Inferior parietal cortex (tissue), 1 donor: ENCODE measurements at regions not wholly inside any gene's neighbourhood (a gene's known extent, or its start where the extent isn't known, plus 50 kb on each side); places are given as distances from the start of the nearest gene placed in this dataset.
"Not testable (repeated sequence)": the region's sequence is repeated elsewhere in the genome, so short reads cannot be mapped to it uniquely, and the experiment has no call there.

Experiments
- DNase-seq: peaks from one replicate; pipeline ENCODE4 v3.0.0-alpha.2; 2016; ENCODE audit errors: extremely low spot score

DNA sequence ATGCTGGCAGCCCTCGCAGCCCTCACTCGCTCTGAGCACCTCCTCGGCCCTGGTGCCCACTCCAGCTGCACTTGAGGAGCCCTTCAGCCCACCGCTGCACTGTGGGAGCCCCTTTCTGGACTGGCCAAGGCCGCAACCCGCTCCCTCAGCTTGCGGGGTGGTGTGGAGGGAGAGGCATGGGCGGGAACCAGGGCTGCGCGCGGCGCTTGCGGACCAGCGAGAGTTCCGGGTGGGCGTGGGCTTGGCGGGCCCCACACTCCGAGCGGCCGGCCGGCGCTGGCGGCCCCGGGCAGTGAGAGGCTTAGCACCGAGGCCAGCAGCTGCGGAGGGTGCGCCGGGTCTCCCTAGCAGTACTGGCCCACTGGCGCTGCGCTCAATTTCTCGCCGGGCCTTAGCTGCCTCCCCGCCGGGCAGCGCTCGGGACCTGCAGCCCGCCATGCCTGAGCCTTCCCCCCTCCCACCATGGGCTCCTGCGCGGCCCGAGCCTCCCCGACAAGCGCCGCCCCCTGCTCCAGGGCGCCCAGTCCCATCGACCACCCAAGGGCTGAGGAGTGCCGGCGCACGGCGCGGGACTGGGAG lies 283.7 kb upstream of the TMEM132C start:
- DNase-seq: not testable (repeated sequence)

DNA sequence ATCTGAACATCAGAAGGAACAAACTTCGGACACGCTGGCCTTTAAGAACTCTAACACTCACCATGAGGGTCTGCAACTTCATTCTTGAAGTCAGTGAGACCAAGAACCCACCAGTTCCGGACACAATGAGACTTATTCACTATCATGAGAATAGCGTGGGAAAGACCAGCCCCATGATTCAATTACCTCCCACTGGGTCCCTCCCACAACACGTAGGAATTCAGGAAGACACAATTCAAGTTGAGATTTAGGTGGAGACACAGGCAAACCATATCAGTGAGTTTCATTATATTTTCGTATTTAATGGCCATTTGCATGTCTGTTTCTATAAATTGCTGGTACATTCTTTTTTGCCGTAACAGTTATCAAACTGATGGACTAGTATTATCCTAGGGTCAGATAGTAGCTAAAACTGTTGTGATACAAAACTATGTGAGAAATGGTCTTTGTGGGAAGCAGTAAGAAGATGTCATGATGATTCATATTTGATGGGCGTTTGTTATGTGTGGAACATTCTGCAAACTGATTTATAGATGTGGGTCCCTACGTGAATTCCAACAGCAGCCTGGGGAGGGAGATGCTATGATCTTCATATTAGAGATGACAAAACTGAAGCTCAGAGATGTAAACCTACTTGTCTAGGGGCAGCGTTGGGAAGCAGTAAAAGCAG lies 282.4 kb upstream of the TMEM132C start:
- DNase-seq: no peak

DNA sequence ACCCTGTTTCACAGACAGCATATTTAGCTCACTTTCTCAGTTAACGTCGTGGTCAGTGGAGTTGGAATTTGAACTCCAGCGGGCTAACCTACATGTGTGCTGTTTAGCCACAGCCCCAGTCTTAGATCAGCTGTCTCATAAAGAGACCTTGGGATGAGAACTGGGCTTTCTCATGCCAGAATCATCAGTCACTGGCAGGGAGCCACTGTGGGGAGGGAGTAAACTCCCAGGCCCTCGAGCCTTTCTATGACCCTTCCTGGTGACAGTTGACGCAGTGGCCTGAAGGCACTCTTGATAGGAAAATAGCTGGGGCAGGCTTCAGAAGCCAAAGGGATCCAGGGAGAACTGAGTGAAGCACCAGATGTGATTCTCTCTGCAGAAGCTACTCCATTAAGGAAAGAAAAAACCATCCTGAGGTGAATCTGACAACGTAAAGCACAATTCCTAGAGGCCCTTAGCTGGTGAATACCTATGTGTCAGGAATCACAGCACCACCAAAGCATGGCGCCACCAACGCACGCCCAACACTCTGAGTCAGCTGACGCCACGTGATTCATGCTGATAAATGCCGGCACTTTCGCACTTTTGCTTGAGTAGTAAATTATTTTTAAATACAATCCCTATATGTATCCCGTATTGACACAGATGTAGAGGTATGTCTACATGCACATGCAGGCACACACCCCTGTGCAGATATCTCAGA lies 279.6 kb upstream of the TMEM132C start:
- no peak for DNase-seq

DNA sequence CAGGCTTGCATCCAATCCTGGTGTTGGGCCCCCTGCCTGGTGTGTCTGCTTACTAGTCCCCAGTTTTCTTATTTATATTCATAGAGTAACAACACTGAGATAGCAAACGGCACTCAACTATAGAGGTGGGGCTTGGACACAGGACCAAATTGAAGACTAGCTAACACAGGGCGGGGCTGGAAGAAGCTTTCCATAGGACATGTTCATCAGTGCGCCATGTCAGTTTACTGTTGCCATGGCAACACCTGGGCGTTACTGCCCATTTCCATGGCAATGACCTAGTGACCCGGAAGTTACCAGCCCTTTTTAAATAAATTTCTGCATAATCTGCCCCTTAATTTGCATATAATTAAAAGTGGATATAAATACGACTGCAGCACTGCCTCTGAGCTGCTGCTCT lies 275.5 kb upstream of the TMEM132C start:
- DNase-seq: no peak

DNA sequence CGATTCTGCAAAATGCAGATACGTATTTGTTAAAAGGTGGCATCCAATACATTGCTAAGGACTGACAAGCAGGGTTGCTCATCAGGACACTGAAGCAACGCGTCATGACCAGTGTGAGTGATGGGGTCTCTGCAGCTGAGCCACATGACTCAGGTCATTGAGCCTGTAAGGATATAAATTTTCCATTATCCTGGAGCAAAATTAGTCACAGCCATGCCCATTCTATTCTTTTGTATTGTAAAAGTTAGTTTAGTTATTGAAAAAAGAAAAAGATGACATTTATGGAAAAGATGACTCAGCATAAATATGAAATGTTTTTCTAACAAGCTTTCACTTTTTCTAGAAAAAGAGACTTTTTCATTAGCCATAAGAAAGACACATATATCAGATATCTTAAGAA lies 268.0 kb upstream of the TMEM132C start:
- DNase-seq: no peak

DNA sequence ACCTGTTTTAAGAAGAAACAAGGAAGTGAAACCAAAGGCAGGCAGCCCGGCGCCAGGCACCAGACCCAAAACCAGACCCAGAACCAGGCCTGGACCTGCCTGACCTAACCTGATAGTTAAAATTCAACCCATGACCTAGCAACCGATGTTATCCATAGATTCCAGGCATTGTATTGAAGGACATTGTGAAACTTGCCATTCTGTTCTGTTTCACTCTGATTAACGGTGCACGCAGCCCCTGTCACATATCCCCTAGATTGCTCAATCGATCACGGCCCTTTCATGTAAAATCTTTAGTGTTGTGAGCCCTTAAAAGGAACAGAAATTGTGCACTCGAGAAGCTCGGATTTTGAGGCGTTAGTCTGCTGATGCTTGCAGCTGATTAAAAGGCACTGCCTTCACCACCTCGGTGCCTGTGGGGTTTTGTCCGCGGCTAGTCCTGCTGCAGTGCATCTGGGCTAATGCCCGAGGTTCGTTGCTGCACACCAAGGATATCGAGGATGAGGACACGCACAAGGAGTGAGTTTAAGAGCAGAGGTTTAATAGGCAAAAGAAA lies 262.5 kb upstream of the TMEM132C start:
- no peak for DNase-seq

DNA sequence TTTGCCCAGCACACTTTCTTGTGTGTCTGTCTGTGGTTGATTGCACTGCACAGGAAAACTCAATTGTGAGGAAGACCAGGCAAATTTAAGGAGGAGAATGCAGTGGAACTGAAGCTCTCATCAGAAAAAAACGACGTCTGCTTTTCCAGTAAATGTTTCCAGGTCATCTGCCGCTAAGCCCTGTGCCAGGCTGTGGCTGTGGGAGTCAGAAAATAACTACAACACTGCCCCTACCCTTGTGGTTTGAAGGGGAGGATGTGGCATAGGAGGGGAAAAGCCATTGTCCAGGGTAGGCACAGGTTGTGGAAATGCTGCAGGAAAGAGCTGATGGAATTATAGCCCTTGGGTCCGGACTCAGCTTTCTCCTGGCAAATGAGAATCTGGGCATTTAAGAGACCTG lies 259.7 kb upstream of the TMEM132C start:
- no peak for DNase-seq

DNA sequence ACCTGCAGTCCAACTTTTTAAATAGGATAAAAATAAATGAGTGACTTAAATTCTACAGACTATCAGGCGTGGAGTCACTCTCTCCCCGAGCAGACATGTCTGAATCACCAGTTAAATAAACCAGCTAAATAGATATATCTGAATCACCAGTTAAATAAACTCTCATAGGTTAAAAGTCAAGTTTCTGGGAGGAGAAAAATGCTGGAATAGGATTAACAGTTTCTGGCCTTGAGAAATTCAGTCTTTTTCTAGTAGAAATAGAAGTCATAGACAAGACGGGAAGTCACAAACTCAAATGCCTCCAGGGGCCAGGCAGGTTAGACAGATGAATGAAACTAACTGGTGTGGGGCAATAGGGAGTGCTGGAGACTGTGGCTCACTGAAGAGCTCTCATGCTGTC lies 258.6 kb upstream of the TMEM132C start:
- no peak for DNase-seq

DNA sequence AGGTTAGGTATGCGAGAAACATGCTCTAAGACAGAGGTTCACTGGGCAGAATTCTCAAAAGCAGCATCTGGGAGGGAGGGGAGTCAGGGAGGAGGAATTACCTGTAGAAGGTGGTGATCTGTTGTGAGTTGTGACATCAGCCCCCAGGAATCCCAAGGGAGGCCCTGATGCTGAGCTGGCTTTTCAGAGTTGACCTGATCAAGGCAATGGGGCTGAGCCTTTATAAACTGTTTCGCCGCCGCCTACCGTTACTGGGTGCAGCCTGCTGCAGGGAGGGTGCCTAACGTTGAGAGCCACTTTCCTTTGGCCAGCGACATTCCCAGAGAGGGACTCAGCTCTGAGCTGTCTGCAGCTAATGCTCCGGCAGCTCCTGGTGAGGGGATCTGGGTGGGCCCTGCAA lies 257.9 kb upstream of the TMEM132C start:
- DNase-seq: no peak

DNA sequence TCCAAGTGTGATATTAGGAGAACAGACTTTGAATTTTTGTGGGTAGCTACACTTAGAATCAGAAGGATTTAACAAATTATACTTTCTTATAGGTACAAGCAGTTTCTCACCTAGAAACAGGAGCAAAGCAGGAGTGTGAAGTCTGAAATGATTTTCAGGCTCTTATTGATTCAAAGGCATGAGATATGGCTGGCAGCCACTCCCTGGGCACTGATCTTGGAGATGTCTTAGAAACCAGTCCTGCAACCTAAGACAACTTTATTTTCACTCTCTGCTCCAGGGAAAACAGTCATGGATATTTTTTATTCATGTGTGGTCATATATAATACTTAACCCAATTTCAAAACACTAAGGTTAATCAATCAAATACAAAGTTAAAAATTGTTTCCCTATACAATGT lies 254.9 kb upstream of the TMEM132C start:
- no peak for DNase-seq

DNA sequence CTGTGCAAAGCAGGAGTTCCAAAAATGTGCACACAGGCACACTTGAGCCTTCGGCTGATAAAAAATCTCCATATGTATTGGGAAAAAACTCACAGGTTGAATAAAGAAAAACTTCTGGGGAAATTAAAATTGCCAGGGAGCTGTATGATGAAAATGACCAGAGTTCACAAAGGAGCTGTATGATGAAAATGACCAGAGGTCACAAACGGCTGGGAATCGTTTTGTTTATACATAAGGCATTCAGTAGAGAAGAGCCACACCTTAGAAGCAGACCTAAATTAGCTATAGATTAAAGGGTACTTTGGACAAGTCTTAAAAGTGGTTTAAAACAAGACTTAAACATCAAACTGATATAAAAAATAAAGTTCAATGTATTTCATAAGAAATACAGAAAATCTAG lies 251.7 kb upstream of the TMEM132C start:
- no peak for DNase-seq

DNA sequence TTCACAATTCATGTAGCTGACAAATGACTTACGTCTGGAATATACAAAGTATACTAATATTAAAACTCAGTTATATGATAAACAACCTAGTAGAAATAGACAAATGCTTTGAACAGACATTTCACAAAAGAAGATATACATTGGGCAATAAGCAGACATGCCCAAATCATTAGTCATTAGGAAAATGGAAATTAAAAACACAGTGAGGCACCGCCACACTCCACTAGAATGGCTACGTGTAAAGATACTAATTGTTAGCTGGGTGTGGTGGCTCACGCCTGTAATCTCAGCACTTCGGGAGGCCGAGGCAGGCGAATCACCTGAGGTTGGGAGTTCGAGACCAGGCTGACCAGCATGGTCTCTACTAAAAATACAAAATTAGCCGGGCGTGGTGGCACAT lies 248.9 kb upstream of the TMEM132C start:
- DNase-seq: no peak

DNA sequence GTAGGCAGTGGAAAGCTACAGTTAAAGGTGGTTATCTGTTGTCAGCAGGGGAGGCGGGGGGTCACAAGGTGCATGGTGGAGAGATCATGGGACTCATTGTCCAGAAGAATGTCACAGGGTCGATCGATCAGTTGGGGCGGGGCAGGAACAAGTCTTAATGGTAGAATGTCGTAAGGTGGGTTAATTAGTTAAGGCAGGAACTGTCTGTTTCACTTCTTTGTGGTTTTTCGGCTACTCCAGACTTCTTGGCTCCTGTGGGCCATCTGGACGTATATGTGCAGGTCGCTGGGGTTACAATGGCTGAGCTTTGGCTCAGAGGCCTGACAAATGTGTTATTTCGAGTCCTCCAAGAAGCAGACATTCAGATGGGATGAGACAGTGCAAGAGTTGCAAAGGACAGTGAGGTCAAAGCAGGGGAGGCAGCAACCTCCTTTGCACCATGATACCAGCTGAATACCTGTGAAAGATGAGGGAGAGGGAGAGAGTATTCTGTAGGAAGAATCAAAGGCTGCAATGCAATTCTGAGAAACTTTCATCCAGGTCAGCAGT lies 246.9 kb upstream of the TMEM132C start:
- no peak for DNase-seq

DNA sequence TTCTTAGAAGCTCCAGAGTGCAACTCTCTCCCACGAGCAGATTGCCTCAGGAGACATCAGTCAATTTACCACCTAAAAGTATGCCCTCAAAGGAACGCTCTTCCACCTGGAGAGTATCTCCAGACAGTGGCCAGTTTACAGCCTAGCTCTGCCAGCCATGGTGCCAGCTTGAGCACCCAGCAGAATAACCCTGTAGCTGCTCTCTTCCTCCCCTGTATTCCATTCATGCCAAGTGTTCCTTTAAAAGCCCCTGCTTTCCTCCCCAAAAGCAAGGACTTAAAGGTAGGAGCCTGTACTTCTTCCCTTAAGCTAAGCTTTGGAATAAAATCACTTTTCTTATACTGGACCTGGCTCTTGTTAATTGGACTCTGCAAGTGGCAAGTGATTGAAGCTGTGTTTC lies 245.4 kb upstream of the TMEM132C start:
- DNase-seq: no peak

DNA sequence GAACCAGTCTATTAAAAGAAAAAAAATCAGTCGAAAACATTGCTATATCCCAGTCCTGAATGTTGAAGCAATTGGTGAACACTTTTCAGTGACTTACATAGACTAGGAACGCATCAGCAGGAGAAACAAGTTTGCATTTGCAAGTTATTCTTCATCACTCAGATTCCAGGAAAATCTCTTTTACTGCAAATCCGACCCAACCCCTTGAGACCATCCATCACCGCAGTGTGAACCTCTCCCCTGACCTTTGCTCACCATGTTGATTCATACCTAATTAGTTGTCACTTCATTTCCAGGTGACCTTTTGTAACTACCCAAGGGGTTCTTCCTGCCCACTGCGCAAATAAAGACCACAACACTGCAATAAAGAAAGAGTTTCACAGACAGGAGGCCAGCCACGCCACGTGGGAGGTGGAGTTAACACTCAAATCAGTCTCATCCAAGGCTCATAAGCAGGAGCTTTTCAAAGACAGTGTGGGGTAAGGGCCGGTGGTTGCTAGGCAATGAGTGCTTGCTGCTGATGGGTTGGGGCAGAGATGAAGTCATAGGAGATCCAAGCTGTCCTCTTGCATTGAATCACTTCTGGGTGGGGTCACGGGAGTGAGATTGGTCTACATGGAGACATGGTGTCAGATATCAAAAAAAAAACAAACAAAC lies 241.3 kb upstream of the TMEM132C start:
- DNase-seq: no peak

DNA sequence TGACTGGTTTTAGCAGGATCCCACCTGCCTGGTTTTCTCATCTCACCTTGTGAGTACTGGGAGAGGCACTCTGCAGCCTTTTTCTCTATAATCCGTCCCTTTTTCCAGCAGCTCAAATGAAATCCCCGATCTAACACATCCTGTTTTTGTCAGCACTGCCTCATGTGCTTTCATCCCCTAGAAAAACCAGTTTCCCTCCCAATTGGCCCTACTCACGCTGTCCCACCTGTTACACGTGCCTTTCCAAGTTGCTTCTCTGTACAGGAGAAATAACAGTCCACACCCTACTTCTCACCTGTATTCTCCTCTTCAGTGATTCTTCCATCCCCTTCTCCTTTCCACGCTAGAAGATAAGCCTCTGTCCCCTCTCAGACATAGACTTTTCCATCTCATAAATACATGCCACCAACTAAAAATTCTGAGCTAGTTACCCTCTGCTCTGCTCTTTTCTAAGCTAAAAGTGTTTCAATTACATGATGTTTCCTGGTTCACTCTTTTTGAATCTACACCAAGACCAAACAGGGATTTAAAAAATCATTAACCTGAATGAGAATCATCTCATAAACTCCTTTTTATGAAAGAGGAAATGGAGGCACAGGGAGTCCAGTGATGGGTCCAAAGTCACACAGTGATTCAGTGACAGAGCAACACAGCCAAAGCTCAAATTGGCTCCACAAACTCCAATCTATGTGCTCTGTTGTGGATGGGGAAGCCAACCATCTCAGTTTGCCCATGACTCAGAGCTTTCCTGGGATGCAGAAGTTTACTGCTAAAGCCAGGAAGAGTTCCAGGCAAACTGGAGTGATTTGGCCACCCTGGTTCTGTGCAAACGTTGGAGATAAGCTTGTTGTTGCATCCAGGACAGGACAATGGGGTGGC lies 240.0 kb upstream of the TMEM132C start:
- DNase-seq: no peak

DNA sequence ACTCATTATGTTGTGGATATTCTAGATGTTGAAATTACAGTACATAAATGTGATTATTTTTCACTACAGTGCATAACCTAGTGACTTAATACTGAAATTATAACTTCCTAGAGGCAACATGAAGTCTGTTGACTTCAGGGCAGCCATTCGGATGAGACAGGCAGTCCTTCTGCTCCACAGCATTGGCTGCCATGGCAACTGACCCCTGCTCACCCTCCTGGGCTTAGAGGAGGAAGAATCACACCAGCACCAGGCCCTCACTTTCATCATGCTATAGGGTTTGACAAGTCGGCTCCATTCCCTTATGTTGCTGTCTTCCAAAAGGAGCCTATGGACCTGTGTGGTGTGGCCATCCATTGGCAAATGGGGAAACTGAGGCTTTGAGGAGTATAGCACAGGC lies 233.5 kb upstream of the TMEM132C start:
- no peak for DNase-seq

DNA sequence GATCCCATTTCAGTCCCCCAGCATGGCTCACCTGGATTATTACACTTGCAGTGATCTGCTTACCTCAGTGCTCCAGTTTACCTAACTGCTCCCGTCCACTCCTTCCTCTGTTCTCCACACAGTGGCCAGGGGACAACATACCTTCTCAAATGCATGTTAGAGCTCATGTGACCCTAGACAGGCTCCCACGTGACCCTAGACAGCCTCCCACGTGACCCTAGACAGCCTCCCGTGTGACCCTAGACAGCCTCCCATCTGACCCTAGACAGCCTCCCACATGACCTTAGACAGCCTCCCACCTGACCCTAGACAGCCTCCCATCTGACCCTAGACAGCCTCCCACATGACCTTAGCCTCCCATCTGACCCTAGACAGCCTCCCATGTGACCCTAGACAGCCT lies 226.0 kb upstream of the TMEM132C start:
- DNase-seq: no peak

DNA sequence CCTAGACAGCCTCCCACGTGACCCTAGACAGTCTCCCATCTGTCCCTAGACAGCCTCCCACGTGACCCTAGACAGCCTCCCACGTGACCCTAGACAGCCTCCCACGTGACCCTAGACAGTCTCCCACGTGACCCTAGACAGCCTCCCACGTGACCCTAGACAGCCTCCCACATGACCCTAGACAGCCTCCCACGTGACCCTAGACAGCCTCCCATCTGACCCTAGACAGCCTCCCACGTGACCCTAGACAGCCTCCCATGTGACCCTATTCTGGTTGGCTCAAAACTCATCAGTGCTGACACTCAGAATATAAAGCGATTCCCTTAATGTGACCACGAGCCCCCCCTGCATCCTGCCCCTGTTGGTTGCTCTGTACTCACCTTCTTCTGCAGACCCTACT lies 224.7 kb upstream of the TMEM132C start:
- not testable (repeated sequence) for DNase-seq

DNA sequence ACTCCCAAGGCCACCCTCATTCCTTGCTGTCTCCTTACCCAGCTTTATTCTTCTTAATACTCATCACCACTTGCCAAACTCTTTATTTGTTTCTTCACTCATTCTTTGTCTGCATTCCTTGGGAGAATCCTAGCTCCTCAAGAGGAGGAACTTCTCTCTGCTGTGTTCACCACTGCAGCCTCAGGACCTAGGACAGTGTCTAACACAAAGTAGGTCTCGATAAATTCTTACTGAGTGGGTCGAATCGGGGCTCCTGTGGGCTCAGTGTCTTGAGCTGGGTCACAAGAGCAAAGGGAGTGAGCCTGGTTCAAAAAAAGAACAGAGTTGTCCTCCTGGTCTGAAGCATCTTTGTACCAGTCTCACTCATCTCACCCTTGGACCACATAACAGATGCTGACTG lies 224.1 kb upstream of the TMEM132C start:
- no peak for DNase-seq

DNA sequence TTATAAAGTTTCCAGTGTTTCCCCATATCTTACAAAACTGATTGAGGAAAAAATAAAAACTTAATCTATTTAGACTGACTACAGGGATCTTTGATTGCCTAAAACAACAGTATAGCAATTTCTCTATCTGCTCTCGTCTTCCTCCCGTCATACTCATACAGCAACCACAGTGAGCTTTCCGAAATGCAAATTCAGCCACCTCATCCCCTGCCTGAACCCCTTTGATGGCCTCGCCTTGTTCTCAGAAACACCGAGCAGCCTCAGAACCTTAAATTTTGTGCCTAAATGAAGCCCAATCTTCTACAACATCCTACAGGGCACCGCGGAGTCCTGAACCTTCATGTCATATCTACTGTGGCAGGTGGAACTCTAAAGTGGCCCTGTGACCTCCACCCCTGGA lies 223.7 kb upstream of the TMEM132C start:
- no peak for DNase-seq
